SK-N-SH (cell line): ENCODE measurements at regions not wholly inside any gene's neighbourhood (a gene's known extent, or its start where the extent isn't known, plus 50 kb on each side); places are given as distances from the start of the nearest gene placed in this dataset.

ENCODE experiments used
- CTCF ChIA-PET: fragments of 300-600, 350-600 bp; formaldehyde crosslinking; extraction: SDS; loops from one replicate; lab custom pipeline; 2021; lab: Yijun Ruan, JAX
- POLR2A ChIA-PET: fragments of 350-600 bp; sonication (Branson Sonifier 250); formaldehyde crosslinking; extraction: SDS; loops from one replicate; lab custom pipeline; 2020; ENCODE audit warnings: antibody characterized with exemption, inconsistent platforms; lab: Yijun Ruan, JAX
- DNase-seq: peaks from one replicate; pipeline ENCODE4 v3.0.0; 2012
- H2AFZ ChIP-seq: fragments of 200-600 bp; sonication (generic); 2 replicates; pipeline ENCODE4 v1.8.1; 2016; ENCODE audit warnings: antibody characterized with exemption, mild to moderate bottlenecking, low read depth
- H3F3A ChIP-seq: fragments of 200-600 bp; sonication (generic); replicated peaks from 2 replicates; pipeline ENCODE3; 2016; ENCODE audit warnings: antibody characterized with exemption, mild to moderate bottlenecking; ENCODE audit not compliant: insufficient read depth
- H3K27ac ChIP-seq, 2 experiments: fragments of 200-500 bp in 1 of 2; fragments of 200-600 bp in 1 of 2; sonication (Bioruptor generic) in 1 of 2; sonication (generic), shearing (Covaris generic) in 1 of 2; 2 replicates each; pipeline versions ENCODE4 v1.5.1 to v1.6.1; 2014 to 2016; ENCODE audit warnings: low read depth in 2 of 2, inconsistent platforms in 1 of 2, low read length in 1 of 2, mild to moderate bottlenecking in 1 of 2, mixed read lengths in 1 of 2
- H3K27me3 ChIP-seq: fragments of 200-600 bp; sonication (generic), shearing (Covaris generic); 2 replicates; pipeline ENCODE4 v1.6.1; 2016; ENCODE audit warnings: mixed run types; ENCODE audit not compliant: insufficient read depth
- H3K36me3 ChIP-seq, 2 experiments: fragments of 200-500 bp in 1 of 2; fragments of 200-600 bp in 1 of 2; sonication (Bioruptor generic) in 1 of 2; sonication (generic) in 1 of 2; replicated peaks in 1 of 2; 2 replicates each; pipeline versions ENCODE3 to v1.5.1; 2014 to 2016; ENCODE audit warnings: low read length in 1 of 2, mild to moderate bottlenecking in 1 of 2; ENCODE audit not compliant: insufficient read depth in 2 of 2, control insufficient read depth in 1 of 2
- H3K4me1 ChIP-seq, 2 experiments: fragments of 200-500 bp in 1 of 2; fragments of 200-600 bp in 1 of 2; sonication (Bioruptor generic) in 1 of 2; sonication (generic), shearing (Covaris generic) in 1 of 2; 2 replicates each; pipeline versions ENCODE4 v1.5.1 to v1.6.1; 2014 to 2016; ENCODE audit warnings: low read depth in 1 of 2, low read length in 1 of 2, mixed run types in 1 of 2; ENCODE audit not compliant: insufficient read depth in 2 of 2, control insufficient read depth in 1 of 2
- H3K4me2 ChIP-seq: fragments of 200-600 bp; sonication (generic), shearing (Covaris generic); 2 replicates; pipeline ENCODE4 v1.6.1; 2017; ENCODE audit warnings: mixed run types
- H3K4me3 ChIP-seq, 2 experiments: fragments of 200-500 bp in 1 of 2; fragments of 200-600 bp in 1 of 2; sonication (Bioruptor generic) in 1 of 2; sonication (generic), shearing (Covaris generic) in 1 of 2; 2 replicates each; pipeline versions ENCODE4 v1.5.1 to v1.8.1; 2014 to 2016; ENCODE audit warnings: low read depth in 2 of 2, inconsistent platforms in 1 of 2, low read length in 1 of 2, mild to moderate bottlenecking in 1 of 2, mixed read lengths in 1 of 2, moderate library complexity in 1 of 2
- H3K79me2 ChIP-seq: fragments of 200-600 bp; sonication (generic); 2 replicates; pipeline ENCODE4 v1.8.1; 2017; ENCODE audit warnings: mild to moderate bottlenecking; ENCODE audit not compliant: insufficient read depth
- H3K9ac ChIP-seq: fragments of 200-600 bp; sonication (generic); 2 replicates; pipeline ENCODE4 v1.6.1; 2017; ENCODE audit warnings: mixed run types
- H3K9me2 ChIP-seq: fragments of 200-600 bp; sonication (generic); 2 replicates; pipeline ENCODE4 v1.6.1; 2017; ENCODE audit warnings: mixed run types
- H3K9me3 ChIP-seq: fragments of 200-600 bp; sonication (generic); 2 replicates; pipeline ENCODE4 v1.6.1; 2017; ENCODE audit warnings: mixed run types, mild to moderate bottlenecking, moderate library complexity
- H4K20me1 ChIP-seq: fragments of 200-600 bp; sonication (generic); 2 replicates; pipeline ENCODE4 v1.6.1; 2017; ENCODE audit warnings: mild to moderate bottlenecking, mixed run types; ENCODE audit not compliant: insufficient read depth
- ELF1 ChIP-seq: IDR thresholded peaks from 2 replicates; pipeline ENCODE4 v1.4.0; 2012
- EP300 ChIP-seq, 2 experiments: IDR thresholded peaks; 2 replicates each; pipeline versions ENCODE4 v1.4.0 to v1.6.1; 2012; ENCODE audit warnings: borderline replicate concordance in 1 of 2, low read depth in 1 of 2, low read length in 1 of 2
- FOXM1 ChIP-seq: IDR thresholded peaks from 2 replicates; pipeline ENCODE4 v1.4.0; 2012; ENCODE audit warnings: low read depth, mild to moderate bottlenecking
- GATA2 ChIP-seq: sonication (generic); formaldehyde crosslinking; IDR thresholded peaks from 2 replicates; pipeline ENCODE4 v1.5.0; 2020; ENCODE audit warnings: mild to moderate bottlenecking, missing genetic modification reagents
- JUND ChIP-seq: IDR thresholded peaks from 2 replicates; pipeline ENCODE4 v1.4.0; 2012
- MEF2A ChIP-seq: IDR thresholded peaks from 2 replicates; pipeline ENCODE4 v1.4.0; 2012; ENCODE audit warnings: low read depth, borderline replicate concordance
- MXI1 ChIP-seq: IDR thresholded peaks from 2 replicates; pipeline ENCODE4 v1.6.1; 2012; ENCODE audit warnings: mild to moderate bottlenecking, low read depth, low read length, improper control_type of control experiment
- NRF1 ChIP-seq: IDR thresholded peaks from 2 replicates; pipeline ENCODE4 v1.6.1; 2012; ENCODE audit warnings: low read depth, mild to moderate bottlenecking, low read length
- RCOR1 ChIP-seq: fragments of 150-350 bp; IDR thresholded peaks from 2 replicates; pipeline ENCODE4 v1.6.1; 2017; ENCODE audit warnings: antibody characterized with exemption, low read length
- RXRA ChIP-seq: IDR thresholded peaks from 2 replicates; pipeline ENCODE4 v1.4.0; 2012; ENCODE audit warnings: low read depth, mild to moderate bottlenecking, borderline replicate concordance
- SMC3 ChIP-seq: IDR thresholded peaks from 2 replicates; pipeline ENCODE4 v1.6.1; 2012; ENCODE audit warnings: low read depth, low read length, improper control_type of control experiment
- YY1 ChIP-seq: IDR thresholded peaks from 2 replicates; pipeline ENCODE4 v1.4.0; 2012; ENCODE audit warnings: low read depth, mild to moderate bottlenecking
- WGBS: methylation state at CpG from one replicate; pipeline ENCODE4 v1.1.6; 2017; ENCODE audit warnings: low lambda C conversion rate; 5-methylcytosine and 5-hydroxymethylcytosine counted together
- TF ChIP-seq, protein P1 (sequence below): fragments of 150-350 bp; IDR thresholded peaks from 2 replicates; pipeline ENCODE4 v1.6.1; 2016; ENCODE audit warnings: mild to moderate bottlenecking, low read depth, low read length
- TF ChIP-seq, protein P2 (sequence below): IDR thresholded peaks from 2 replicates; pipeline ENCODE4 v1.6.1; 2012; ENCODE audit warnings: mild to moderate bottlenecking, low read depth, low read length, moderate library complexity
- TF ChIP-seq, protein P3 (sequence below): fragments of 200-600 bp; sonication (generic); IDR thresholded peaks from 2 replicates; pipeline ENCODE4 v1.6.1; 2017; ENCODE audit warnings: antibody characterized with exemption, mild to moderate bottlenecking, moderate library complexity
- TF ChIP-seq, protein P4 (sequence below): IDR thresholded peaks from 2 replicates; pipeline ENCODE4; 2012

DNA sequence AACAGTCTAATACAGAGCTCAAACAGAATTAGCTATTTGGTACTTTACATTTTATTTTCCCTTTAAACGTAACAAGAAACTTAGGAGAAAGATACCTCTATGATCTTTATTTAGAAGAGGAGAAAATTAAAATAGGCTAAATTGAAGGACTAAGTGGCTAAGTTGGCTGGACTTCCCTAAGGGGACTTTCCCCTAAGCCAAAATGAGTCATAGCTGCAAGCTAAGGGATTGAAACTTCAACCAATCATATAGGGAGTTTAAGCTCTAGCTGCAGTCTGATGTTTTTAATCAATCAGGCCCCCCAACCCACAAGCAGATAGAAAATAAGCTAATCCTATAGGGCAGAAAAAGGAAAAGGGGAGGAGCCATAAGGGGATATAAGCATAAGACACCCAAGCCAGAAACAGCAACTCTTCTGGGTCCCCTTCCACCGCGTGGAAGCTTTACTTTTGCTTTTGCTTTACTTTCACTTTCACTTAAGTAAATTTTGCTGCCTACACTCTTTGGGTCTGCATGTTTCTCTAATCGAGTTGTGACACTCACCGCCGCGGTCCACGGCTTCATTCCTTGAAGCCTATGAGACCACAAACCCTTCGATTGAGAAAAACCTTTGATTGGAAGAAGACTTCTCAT is 1108.5 kb upstream of the EPHA6 start:
- Histone ChIP-seq H3K27ac (no peak overlapping the region), H3K36me3 (no peaks in the 10 kb centered on the region), H3K4me2 (peak overlapping the region; percentile 68), H3K79me2 (no peaks in the 10 kb centered on the region), H2AFZ (peak overlapping the region; percentile 85), H4K20me1 (no peaks in the 10 kb centered on the region), H3K27me3 (no peaks in the 10 kb centered on the region), H3K4me1 (no peaks in the 10 kb centered on the region), H3K9ac (0 out of 2 replicates have a peak overlapping the region, but pooled peaks have one; percentile 38), H3F3A (no peaks in the 10 kb centered on the region), H3K4me3 (peak overlapping the region; percentile 51 to 68), H3K9me3 (no peaks in the 10 kb centered on the region), H3K9me2 (no peaks in the 10 kb centered on the region)
- TF ChIP-seq ELF1 (no peak), MEF2A (no peak), YY1 (no peak), SMC3 (no peak), RCOR1 (no peak), FOXM1 (no peak), NRF1 (no peak), MXI1 (no peak), JUND (no peak), EP300 (IDR thresholded peaks at IDR 0.05; ENCODE audit: borderline replicate concordance in 1 of 2, low read depth in 1 of 2, low read length in 1 of 2) (no peak), GATA2 (CRISPR knock-in tag) (no peak), RXRA (no peak)
- TF ChIP-seq, protein P1, sequence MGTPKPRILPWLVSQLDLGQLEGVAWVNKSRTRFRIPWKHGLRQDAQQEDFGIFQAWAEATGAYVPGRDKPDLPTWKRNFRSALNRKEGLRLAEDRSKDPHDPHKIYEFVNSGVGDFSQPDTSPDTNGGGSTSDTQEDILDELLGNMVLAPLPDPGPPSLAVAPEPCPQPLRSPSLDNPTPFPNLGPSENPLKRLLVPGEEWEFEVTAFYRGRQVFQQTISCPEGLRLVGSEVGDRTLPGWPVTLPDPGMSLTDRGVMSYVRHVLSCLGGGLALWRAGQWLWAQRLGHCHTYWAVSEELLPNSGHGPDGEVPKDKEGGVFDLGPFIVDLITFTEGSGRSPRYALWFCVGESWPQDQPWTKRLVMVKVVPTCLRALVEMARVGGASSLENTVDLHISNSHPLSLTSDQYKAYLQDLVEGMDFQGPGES = no peak
- TF ChIP-seq, protein P2, sequence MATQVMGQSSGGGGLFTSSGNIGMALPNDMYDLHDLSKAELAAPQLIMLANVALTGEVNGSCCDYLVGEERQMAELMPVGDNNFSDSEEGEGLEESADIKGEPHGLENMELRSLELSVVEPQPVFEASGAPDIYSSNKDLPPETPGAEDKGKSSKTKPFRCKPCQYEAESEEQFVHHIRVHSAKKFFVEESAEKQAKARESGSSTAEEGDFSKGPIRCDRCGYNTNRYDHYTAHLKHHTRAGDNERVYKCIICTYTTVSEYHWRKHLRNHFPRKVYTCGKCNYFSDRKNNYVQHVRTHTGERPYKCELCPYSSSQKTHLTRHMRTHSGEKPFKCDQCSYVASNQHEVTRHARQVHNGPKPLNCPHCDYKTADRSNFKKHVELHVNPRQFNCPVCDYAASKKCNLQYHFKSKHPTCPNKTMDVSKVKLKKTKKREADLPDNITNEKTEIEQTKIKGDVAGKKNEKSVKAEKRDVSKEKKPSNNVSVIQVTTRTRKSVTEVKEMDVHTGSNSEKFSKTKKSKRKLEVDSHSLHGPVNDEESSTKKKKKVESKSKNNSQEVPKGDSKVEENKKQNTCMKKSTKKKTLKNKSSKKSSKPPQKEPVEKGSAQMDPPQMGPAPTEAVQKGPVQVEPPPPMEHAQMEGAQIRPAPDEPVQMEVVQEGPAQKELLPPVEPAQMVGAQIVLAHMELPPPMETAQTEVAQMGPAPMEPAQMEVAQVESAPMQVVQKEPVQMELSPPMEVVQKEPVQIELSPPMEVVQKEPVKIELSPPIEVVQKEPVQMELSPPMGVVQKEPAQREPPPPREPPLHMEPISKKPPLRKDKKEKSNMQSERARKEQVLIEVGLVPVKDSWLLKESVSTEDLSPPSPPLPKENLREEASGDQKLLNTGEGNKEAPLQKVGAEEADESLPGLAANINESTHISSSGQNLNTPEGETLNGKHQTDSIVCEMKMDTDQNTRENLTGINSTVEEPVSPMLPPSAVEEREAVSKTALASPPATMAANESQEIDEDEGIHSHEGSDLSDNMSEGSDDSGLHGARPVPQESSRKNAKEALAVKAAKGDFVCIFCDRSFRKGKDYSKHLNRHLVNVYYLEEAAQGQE = no peak
- TF ChIP-seq, protein P3, sequence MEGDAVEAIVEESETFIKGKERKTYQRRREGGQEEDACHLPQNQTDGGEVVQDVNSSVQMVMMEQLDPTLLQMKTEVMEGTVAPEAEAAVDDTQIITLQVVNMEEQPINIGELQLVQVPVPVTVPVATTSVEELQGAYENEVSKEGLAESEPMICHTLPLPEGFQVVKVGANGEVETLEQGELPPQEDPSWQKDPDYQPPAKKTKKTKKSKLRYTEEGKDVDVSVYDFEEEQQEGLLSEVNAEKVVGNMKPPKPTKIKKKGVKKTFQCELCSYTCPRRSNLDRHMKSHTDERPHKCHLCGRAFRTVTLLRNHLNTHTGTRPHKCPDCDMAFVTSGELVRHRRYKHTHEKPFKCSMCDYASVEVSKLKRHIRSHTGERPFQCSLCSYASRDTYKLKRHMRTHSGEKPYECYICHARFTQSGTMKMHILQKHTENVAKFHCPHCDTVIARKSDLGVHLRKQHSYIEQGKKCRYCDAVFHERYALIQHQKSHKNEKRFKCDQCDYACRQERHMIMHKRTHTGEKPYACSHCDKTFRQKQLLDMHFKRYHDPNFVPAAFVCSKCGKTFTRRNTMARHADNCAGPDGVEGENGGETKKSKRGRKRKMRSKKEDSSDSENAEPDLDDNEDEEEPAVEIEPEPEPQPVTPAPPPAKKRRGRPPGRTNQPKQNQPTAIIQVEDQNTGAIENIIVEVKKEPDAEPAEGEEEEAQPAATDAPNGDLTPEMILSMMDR = no peak
- TF ChIP-seq, protein P4, sequence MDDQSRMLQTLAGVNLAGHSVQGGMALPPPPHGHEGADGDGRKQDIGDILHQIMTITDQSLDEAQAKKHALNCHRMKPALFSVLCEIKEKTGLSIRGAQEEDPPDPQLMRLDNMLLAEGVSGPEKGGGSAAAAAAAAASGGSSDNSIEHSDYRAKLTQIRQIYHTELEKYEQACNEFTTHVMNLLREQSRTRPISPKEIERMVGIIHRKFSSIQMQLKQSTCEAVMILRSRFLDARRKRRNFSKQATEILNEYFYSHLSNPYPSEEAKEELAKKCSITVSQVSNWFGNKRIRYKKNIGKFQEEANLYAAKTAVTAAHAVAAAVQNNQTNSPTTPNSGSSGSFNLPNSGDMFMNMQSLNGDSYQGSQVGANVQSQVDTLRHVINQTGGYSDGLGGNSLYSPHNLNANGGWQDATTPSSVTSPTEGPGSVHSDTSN = no peak
- ChIA-PET POLR2A (no interaction called here), CTCF (no interaction called here)
- 15% methylated on average over 9 of the region's 9 CpGs for WGBS
- DNase-seq = no peak
